Upper lobe of left lung (tissue), 4 donors: ENCODE measurements at regions not wholly inside any gene's neighbourhood (a gene's known extent, or its start where the extent isn't known, plus 50 kb on each side); places are given as distances from the start of the nearest gene placed in this dataset.

ENCODE experiments used
- EP300 ChIP-seq, 4 donors: sonication (generic); formaldehyde crosslinking; IDR thresholded peaks; one replicate each; pipeline ENCODE4 v1.5.1; 2017; ENCODE audit warnings: antibody characterized with exemption in 4 of 4, control low read depth in 2 of 4
- POLR2A ChIP-seq, 4 donors: fragments of 450-650 bp; IDR thresholded peaks; one replicate each; pipeline ENCODE4 v1.5.1; 2016 to 2017; ENCODE audit warnings: antibody characterized with exemption in 4 of 4, mild to moderate bottlenecking in 2 of 4
- POLR2AphosphoS5 ChIP-seq, 2 donors: sonication (generic); formaldehyde crosslinking; IDR thresholded peaks; one replicate each; pipeline ENCODE4 v1.5.1; 2017; ENCODE audit warnings: antibody characterized with exemption in 2 of 2
- TF ChIP-seq, protein P1 (sequence below), 6 experiments: fragments of 450-650 bp in 4 of 6; fragments of 200-600 bp in 2 of 6; sonication (generic) in 2 of 6; IDR thresholded peaks; one replicate each; pipeline ENCODE4 v1.5.1; 2016 to 2019; ENCODE audit warnings: antibody characterized with exemption in 6 of 6

DNA sequence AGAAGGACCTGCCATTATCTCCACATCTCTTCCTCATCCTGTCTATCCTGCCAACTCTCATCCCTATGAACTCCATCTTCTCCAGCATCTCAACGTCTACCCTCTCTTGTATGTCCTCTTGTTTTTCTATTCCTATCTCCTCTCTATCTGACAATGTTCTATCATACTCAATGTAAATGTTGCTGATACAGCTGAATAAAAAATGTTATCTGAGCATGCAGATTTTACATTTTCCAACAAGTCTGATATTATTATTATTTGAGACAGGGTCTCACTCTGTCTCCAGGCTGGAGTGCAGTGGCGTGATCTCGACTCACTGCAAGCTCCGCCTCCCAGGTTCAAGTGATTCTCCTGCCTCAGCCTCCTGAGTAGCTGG is 56.0 kb upstream of the RAI14 start:
- TF ChIP-seq, protein P1, sequence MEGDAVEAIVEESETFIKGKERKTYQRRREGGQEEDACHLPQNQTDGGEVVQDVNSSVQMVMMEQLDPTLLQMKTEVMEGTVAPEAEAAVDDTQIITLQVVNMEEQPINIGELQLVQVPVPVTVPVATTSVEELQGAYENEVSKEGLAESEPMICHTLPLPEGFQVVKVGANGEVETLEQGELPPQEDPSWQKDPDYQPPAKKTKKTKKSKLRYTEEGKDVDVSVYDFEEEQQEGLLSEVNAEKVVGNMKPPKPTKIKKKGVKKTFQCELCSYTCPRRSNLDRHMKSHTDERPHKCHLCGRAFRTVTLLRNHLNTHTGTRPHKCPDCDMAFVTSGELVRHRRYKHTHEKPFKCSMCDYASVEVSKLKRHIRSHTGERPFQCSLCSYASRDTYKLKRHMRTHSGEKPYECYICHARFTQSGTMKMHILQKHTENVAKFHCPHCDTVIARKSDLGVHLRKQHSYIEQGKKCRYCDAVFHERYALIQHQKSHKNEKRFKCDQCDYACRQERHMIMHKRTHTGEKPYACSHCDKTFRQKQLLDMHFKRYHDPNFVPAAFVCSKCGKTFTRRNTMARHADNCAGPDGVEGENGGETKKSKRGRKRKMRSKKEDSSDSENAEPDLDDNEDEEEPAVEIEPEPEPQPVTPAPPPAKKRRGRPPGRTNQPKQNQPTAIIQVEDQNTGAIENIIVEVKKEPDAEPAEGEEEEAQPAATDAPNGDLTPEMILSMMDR (IDR thresholded peaks at IDR 0.05), result no peak
- TF ChIP-seq POLR2A (IDR thresholded peaks at IDR 0.05) (no peak), POLR2AphosphoS5 (IDR thresholded peaks at IDR 0.05) (no peak), EP300 (IDR thresholded peaks at IDR 0.05) (no peak)
